Fibroblast of mammary gland (primary cell): ENCODE measurements at regions not wholly inside any gene's neighbourhood (a gene's known extent, or its start where the extent isn't known, plus 50 kb on each side); places are given as distances from the start of the nearest gene placed in this dataset.
"Not testable (repeated sequence)": the region's sequence is repeated elsewhere in the genome, so short reads cannot be mapped to it uniquely, and the experiment has no call there.

Source experiments
- DNase-seq: peaks from one replicate; pipeline ENCODE4 v3.0.0-alpha.2; 2010; ENCODE audit warnings: low read depth
- H3K4me3 ChIP-seq: 2 replicates; pipeline ENCODE4 v1.5.1; 2011; ENCODE audit warnings: low read depth, mild to moderate bottlenecking, low read length, moderate library complexity; ENCODE audit not compliant: control insufficient read depth
- TF ChIP-seq, protein P1 (sequence below): conservative IDR thresholded peaks from 2 replicates; pipeline ENCODE4 v1.5.1; 2011; ENCODE audit warnings: low read depth, low read length, inconsistent platforms; ENCODE audit not compliant: control insufficient read depth, insufficient read depth

DNA sequence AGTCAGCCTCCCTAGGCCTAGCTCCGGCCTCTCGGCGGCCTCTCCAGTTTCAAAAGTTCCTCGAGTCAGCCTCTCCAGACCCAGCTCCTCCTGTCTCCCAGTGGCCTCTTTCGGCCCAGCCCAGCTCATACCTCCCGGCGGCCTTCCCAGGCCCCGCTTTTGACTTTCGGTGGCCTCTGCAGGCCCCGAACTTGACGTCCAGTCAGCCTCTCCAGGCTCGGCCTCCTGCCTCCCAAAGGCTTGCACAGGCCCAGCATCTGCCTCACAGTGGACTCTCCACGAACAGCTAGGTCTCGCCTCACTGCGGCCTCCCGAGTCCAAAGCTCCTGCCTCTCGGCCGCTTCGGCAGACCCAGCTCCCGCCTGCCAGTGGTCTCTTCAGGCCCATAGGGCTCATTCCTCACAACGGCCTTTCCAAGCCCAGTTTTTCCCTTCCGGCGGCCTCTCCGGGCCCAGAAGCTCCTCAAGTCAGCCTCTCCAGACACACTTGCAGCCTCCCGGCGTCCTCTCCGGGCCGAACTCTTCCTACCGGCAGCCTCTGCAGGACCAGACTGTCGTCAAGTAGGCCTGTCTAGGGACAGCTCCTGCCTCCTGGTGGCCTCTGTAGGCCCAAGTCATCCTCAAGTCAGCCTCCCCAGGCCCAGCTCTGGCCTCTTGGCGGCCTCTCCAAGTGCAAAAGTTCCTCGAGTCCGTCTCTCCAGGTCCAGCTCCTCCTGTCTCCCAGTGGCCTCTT lies 249.9 kb upstream of the ZNF722 start:
- H3K4me3 ChIP-seq, DNase-seq: not testable (repeated sequence)

DNA sequence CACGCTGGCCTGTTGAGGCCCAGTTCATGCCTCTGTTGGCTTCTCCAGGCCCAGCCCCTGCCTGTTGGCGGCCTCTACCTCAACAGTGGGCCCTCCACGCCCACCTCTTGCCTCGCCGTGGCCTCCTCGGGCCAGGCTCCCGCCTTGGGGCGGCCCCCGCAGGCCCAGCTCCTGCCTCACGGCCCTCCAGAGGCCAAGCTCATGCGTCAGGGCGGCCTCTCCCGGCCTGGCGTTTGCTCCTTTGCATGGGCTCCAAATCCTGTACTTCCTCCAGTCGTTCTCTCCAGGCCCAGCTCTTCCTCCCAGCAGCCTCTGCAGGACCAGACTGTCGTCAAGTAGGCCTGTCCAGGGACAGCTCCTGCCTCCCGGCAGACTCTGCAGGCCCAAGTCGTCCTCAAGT lies 246.2 kb upstream of the ZNF722 start:
- H3K4me3 ChIP-seq, DNase-seq: not testable (repeated sequence)

- not testable (repeated sequence) for DNase-seq, H3K4me3 ChIP-seq
Observed at GRCh38 chr7:63753160-63753559, 245.5 kb upstream of the ZNF722 start.

- H3K4me3 ChIP-seq = not testable (repeated sequence)
Observed at GRCh38 chr7:63760202-63760601, 238.4 kb upstream of the ZNF722 start.

GRCh38 chr7:63765541-63765940 lies 233.1 kb upstream of the ZNF722 start:
- H3K4me3 ChIP-seq, DNase-seq: not testable (repeated sequence)

More at GRCh38 chr7:63760202-63760601, 238.4 kb upstream of the ZNF722 start:
- not testable (repeated sequence) for DNase-seq

DNA sequence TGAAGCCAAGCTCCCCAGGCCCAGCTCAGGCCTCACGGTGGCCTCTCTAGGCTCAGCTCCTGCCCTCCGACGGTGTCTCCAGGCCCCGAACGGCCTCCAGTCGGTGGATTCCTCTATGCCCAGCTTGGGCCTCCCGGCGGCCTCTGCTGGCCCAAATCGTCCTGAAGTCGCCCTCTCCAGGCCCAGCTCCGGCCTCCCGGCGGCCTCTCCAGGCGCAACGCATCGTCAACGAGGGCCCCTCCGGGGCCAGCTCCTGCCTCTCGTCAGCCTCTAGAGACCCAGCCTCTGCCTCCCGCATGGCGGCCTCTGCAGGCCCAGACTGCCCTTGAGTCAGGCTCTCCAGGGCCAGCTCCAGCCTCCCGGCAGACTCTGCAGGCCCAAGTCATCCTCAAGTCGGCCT lies 232.5 kb upstream of the ZNF722 start:
- H3K4me3 ChIP-seq, DNase-seq: not testable (repeated sequence)

GRCh38 chr7:63770162-63770561 lies 228.5 kb upstream of the ZNF722 start:
- not testable (repeated sequence) for DNase-seq, H3K4me3 ChIP-seq

DNA sequence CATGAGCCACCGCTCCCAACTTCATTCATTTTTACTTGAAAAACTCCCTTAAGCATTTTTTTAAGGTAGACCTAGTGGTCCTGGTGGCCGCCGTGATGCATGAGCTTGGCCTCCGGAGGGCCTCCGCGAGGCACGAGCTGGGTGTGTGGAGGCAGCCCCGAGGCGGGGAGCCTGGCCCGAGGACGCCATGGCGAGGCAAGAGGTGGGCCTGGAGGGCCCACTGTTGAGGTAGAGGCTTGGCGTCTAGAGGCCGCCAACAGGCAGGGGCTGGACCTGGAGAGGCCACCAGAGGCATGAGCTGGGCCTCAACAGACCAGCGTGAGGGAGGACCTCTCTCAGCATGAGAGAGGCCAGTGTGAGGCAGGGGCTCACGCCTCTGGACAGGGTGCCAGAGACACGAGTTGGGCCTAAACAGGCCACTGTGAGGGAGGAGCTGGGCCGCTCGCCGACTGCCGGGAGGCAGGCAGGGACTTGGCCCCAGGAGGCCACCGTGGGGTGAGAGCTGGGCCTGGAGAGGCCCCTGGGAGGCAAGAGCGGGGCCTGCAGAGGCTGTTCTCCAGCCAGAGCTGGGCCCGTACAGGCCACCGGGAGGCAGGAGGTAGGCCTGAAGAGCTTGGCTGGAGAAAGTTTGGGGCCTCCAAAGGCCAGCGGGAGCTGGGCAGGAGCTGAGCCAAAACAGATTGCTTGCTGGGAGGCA lies 227.1 kb upstream of the ZNF722 start:
- H3K4me3 ChIP-seq, DNase-seq: not testable (repeated sequence)

DNA sequence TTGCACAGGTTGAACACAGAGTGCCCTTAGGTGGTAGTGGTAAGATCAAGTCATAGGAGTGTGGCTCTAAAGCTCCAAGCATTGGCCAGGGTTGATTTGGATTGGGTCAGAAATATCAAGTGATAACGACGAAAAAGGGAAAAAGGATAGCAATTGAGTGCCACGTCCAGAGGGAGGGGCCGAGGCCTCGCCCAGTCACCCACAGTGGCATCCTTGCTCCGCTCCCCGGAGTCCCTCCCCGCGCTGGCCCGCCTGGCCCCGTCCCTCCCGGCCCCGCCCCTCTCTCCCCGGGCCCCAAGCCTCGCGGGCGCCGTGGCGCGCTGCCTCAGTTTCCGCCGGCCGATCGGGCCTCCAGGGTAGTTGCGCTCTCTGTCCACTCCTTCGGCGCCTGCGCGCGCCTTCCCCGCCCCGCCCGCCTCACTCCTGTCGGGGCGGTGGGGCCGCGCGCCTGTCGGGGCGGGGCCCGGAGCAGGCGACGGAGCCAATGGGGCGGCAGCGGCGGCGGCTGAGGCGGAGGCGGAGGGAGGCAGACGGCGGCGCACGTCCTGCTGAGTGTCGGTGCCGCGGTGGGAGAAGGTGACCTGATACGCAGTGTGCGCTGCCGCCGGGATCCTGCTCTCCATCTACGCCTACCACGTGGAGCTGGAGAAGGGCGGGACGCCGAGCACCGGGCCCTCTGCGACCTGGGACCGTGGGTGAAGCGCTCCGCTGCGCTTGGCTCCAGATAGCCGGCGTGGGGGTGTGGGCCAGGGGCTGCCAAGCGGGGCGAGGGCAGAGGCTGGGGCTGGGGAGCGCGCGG lies 209.1 kb upstream of the ZNF722 start:
- H3K4me3 ChIP-seq = peak overlapping the region; percentile 35
- TF ChIP-seq, protein P1, sequence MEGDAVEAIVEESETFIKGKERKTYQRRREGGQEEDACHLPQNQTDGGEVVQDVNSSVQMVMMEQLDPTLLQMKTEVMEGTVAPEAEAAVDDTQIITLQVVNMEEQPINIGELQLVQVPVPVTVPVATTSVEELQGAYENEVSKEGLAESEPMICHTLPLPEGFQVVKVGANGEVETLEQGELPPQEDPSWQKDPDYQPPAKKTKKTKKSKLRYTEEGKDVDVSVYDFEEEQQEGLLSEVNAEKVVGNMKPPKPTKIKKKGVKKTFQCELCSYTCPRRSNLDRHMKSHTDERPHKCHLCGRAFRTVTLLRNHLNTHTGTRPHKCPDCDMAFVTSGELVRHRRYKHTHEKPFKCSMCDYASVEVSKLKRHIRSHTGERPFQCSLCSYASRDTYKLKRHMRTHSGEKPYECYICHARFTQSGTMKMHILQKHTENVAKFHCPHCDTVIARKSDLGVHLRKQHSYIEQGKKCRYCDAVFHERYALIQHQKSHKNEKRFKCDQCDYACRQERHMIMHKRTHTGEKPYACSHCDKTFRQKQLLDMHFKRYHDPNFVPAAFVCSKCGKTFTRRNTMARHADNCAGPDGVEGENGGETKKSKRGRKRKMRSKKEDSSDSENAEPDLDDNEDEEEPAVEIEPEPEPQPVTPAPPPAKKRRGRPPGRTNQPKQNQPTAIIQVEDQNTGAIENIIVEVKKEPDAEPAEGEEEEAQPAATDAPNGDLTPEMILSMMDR = no peak
- peak; percentile 18 for DNase-seq

GRCh38 chr7:63790177-63790763 lies 208.4 kb upstream of the ZNF722 start:
- H3K4me3 ChIP-seq = peak overlapping the region; percentile 35
- not testable (repeated sequence) for DNase-seq
